HUES48 (cell line): ENCODE measurements at regions not wholly inside any gene's neighbourhood (a gene's known extent, or its start where the extent isn't known, plus 50 kb on each side); places are given as distances from the start of the nearest gene placed in this dataset.

ENCODE experiments used
- H3K27ac ChIP-seq: one replicate; pipeline ENCODE4 v1.7.0; 2013; ENCODE audit warnings: low read depth, low read length, inconsistent platforms
- H3K27me3 ChIP-seq: 2 replicates; pipeline ENCODE4 v1.6.1; 2013; ENCODE audit warnings: mild to moderate bottlenecking, low read length; ENCODE audit not compliant: control insufficient read depth, insufficient read depth
- H3K36me3 ChIP-seq: 2 replicates; pipeline ENCODE4 v1.6.1; 2013; ENCODE audit warnings: low read length; ENCODE audit not compliant: control insufficient read depth, insufficient read depth
- H3K4me1 ChIP-seq: 2 replicates; pipeline ENCODE4 v1.6.1; 2013; ENCODE audit warnings: mild to moderate bottlenecking, low read length; ENCODE audit not compliant: control insufficient read depth, insufficient read depth
- H3K4me3 ChIP-seq: 2 replicates; pipeline ENCODE4 v1.5.1; 2013; ENCODE audit warnings: mild to moderate bottlenecking, low read depth, low read length
- H3K9ac ChIP-seq: 2 replicates; pipeline ENCODE4 v1.6.1; 2013; ENCODE audit warnings: mild to moderate bottlenecking, low read depth, low read length, moderate library complexity
- H3K9me3 ChIP-seq: 2 replicates; pipeline ENCODE4 v1.6.1; 2013; ENCODE audit warnings: low read length; ENCODE audit not compliant: control insufficient read depth, insufficient read depth

DNA sequence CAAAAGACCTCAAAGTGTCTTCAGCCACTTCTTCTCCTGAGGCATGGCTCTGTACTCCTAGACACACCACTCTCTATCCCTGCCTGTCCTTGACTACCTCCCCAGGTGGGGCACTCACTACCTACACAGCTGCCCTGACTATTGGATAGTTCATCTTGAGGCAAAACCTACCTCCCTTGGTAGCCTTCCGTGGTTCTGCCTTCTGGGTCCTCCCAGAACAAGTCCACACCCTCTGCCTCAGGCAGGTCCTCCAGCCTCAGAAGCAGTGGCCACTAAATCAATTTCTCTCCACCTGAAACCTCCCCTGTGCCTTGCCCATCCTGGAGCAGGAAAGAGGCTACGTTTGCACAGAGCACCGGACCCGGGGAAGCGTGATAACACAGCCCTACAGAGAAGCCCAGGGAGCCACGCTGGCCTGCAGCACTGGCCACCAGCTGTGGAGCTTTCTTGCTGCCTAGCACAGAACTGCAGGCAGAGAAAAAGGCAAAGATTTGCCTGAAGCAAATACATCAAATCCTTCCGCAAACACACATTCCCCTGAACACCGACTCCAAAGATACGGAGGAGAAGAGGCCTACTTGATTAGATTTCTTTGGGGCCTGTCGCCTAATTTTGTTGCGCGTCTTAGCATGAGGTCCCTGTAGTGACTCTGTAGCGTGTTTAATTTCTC lies 141.8 kb downstream of the C9orf50 start:
- Histone ChIP-seq H3K9me3 (no peaks in the 10 kb centered on the region), H3K27me3 (peaks cover 31% of the 10 kb centered on the region), H3K9ac (no peak overlapping the region), H3K4me1 (peaks cover 12% of the 10 kb centered on the region), H3K4me3 (no peak overlapping the region), H3K27ac (peak overlapping the region; percentile 2), H3K36me3 (no peaks in the 10 kb centered on the region)

DNA sequence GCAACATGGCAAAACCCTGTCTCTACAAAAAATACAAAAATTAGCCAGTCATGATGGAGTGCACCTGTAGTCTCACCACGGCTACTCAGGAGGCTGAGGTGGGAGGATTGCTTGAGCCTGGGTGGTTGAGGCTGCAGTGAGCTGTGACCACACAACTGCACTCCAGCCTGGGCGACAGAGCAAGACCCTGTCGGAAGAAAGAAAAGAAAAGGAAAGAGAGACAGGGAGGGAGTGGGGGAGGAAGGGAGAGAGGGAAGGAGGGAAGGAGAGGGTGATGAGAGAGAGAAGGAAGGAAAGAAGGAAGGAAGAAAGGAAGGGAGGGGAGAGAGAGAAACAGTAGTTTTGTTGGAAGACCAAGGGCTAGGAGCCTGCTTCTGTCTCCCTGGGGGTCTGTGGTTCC lies 142.4 kb downstream of the C9orf50 start:
- Histone ChIP-seq H3K9ac (no peak overlapping the region), H3K36me3 (no peaks in the 10 kb centered on the region), H3K27ac (no peak overlapping the region), H3K4me1 (peaks cover 6% of the 10 kb centered on the region; the same call in 1 of the 2 replicates), H3K9me3 (no peaks in the 10 kb centered on the region), H3K27me3 (peaks cover 25% of the 10 kb centered on the region), H3K4me3 (no peak overlapping the region)

DNA sequence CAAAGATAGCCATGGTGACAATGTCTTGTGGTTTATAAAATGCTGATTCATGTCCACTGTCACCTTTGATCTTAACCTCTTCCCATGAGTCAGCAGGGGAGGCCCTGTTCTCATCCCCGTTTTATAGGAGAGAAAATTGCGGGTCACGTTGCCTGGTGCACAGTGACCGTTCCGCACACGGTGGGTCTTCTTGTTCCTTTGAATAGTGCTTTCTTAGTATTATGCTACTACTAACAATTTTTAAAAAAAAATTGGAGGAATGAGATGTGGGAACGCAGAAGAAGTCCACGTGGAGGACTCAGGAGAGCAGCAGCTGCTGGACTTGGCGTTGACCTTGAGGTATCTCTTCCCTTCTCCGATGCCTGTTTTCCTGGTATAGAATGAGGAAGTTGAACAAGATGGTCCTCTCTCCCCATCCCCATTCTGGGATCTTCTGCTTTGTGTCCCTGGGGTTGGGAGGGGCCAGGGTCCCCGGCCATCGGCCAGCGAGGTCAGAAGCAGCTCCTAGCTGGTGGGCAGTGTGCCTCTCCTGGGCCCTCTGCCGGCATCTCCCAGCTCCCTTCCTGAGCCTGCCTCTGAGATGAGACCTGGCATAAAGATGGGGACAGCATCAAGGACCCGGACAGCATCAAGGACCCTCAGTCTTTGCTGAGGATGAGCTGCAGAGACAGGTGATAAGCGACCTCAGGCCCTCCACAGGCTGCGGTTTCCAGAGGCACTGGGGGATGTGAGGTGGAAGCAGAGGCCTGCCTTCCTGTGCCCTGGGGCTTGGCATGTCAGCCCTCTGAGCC lies 143.9 kb downstream of the C9orf50 start:
- Histone ChIP-seq H3K27me3 (peaks cover 16% of the 10 kb centered on the region), H3K9me3 (no peaks in the 10 kb centered on the region), H3K4me3 (no peak overlapping the region), H3K4me1 (peaks cover 7% of the 10 kb centered on the region; the same call in 1 of the 2 replicates), H3K27ac (no peak overlapping the region), H3K9ac (no peak overlapping the region), H3K36me3 (no peaks in the 10 kb centered on the region)

DNA sequence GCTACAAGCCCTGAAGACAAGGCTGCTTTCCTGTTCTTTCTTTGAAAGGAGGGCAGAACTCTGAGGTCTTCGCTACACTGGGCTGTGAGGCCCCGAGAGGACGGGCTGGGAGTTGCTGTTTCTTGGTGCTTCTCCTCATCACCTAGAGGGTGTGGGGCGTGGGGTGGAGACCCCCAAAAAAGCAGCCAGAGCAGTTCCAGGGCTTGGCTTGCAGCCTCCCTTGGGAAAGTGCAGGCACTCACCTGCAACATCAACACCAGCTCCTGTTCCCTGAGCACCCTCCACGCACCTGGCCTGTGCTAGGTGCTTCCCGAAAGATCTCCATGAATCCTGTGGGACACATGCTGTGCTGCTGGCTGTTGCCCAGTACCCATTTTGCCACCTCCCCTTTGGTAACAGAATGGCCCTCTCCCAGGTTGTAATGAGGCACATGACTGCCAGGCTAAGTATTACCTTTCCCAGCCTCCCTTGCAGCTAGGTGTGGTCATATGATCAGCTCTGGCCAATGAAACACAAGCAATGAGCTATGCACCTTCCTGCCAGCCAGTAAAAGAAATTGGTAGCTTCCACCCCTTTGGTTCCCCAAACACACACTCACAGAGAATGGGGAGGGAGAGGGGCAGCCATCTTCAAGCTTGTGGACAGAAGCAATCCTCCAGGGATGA lies 146.0 kb downstream of the C9orf50 start:
- Histone ChIP-seq H3K36me3 (no peaks in the 10 kb centered on the region), H3K4me3 (no peak overlapping the region), H3K9me3 (no peaks in the 10 kb centered on the region), H3K27ac (no peak overlapping the region), H3K27me3 (no peaks in the 10 kb centered on the region; the same call in 1 of the 2 replicates), H3K9ac (no peak overlapping the region), H3K4me1 (peaks cover 6% of the 10 kb centered on the region; the same call in 1 of the 2 replicates)

DNA sequence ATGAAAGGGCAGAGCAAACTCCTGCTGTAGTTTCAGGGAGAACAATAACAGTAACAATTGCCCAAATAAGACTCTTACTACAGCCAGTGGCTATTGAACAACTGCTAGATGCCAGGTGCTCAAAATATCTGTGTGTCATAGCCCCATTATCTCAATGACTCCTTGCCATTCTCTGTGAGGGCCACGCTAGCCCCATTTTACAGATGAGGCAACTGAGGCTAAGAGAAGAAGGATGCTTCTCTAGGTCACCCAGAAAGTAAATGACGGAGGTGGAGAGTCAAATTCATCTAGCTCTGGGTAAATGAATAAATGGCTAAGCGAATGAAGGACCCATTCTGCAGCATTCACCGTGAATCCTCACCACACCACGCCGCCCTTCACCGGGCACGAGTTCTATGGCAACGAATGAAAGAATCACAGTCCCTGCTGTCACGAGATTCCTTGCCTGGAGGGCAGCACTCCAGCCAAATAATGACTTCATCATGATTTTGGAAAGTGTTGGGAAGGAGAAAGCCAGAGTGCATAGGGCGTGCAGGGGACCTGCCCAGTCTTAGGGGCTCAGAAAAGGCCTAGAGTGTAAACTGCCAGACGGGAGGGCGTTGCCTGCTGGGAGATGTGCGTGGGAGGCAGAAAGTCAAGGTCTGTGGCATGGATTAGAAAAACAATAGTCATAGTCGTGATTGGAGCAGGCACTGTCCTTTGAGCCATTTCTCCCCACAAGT lies 147.2 kb downstream of the C9orf50 start:
- no peaks in the 10 kb centered on the region for H3K36me3 ChIP-seq
- no peaks in the 10 kb centered on the region; the same call in 1 of the 2 replicates for H3K27me3 ChIP-seq
- H3K9ac ChIP-seq: no peak overlapping the region
- H3K4me1 ChIP-seq: peaks cover 12% of the 10 kb centered on the region; the same call in 1 of the 2 replicates
- H3K4me3 ChIP-seq: no peak overlapping the region
- H3K27ac ChIP-seq: no peak overlapping the region
- H3K9me3 ChIP-seq: no peaks in the 10 kb centered on the region

DNA sequence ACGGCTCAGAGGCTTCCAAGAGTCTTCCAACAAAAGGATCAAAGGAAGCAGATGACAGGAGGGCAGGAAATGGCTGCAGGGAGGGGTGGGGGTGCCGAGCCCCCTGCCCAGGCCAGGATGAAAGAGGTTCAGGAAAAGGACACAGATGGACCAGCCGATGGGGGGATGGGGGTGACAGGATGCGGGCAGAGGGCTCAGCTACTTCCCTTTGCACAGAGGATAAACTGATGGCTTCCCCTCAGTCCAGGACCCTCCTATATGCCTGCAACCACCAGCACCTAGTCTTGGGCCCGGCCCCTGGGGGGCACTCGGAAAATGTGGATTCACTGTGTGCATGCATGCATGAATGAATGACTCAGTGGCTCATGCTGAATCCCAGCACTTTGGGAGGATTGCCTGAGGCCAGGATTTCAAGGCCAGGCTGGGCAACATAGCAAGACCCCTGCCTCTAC lies 148.2 kb downstream of the C9orf50 start:
- Histone ChIP-seq H3K27me3 (no peaks in the 10 kb centered on the region; the same call in 1 of the 2 replicates), H3K4me1 (peaks cover 12% of the 10 kb centered on the region; the same call in 1 of the 2 replicates), H3K4me3 (no peak overlapping the region), H3K9me3 (no peaks in the 10 kb centered on the region), H3K36me3 (no peaks in the 10 kb centered on the region), H3K9ac (no peak overlapping the region), H3K27ac (no peak overlapping the region)

DNA sequence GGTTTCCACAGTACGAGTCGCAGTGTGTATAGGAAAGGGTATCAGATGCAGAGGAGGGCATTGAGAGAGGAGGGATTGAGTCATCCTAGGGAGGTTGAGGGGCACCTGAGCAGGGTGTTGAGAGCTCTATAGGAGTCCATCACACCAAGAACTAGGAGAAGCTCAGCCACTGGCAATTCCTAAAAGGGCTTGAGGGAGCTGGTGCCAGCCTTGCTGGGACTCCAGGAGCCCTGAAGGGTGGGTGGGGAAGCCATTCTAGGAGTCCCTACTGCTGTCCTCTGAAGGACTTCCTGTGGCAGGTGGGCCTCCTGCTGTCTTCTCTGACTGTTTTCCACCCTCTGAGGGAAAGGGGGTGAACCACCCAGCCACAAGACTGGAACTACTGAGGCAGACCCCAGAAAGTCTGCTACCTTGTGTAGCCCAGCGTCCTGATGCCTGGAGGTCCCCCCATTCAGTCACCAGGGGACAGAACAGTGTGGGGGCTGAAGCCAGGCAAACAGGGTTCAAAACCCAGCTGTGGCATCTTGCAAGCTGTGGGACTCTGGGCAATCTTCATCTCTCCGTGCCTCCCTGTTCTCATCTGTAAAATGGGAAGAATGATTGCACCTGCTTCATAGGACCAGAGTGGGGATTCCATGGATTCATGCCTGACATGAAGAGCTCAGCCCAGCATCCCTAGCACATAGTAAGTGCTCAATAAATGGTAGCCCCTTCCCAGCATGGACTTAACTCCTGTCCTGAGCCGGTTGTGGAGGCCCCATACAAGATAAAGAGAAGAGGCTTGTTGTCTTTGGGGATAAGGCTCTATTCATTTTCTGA lies 149.5 kb downstream of the C9orf50 start:
- no peak overlapping the region for H3K9ac ChIP-seq
- H3K4me1 ChIP-seq: peaks cover 12% of the 10 kb centered on the region; the same call in 1 of the 2 replicates
- no peaks in the 10 kb centered on the region; the same call in 1 of the 2 replicates for H3K27me3 ChIP-seq
- H3K4me3 ChIP-seq: no peak overlapping the region
- H3K36me3 ChIP-seq: no peaks in the 10 kb centered on the region
- H3K27ac ChIP-seq: no peak overlapping the region
- H3K9me3 ChIP-seq: no peaks in the 10 kb centered on the region

DNA sequence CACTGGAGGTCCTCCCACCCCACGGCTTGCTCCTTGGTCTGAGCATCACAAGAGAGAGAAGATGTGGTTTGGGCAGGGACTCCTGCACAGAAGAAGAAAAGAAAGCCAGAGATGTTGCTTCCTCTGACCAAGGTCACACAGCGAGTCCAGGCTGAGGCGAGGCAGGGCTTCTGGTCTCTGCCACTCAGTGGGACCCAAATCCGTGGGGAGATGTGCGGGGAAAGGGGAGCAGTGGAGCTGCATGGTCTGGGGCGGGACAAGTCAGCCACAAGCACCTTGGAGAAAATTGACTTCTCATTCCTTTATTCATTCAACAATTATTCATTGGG lies 150.9 kb downstream of the C9orf50 start:
- no peak overlapping the region for H3K27ac ChIP-seq
- H3K9me3 ChIP-seq: no peaks in the 10 kb centered on the region
- H3K9ac ChIP-seq: no peak overlapping the region
- no peaks in the 10 kb centered on the region for H3K36me3 ChIP-seq
- no peak overlapping the region for H3K4me3 ChIP-seq
- H3K27me3 ChIP-seq: no peaks in the 10 kb centered on the region; the same call in 1 of the 2 replicates
- H3K4me1 ChIP-seq: peaks cover 12% of the 10 kb centered on the region; the same call in 1 of the 2 replicates

DNA sequence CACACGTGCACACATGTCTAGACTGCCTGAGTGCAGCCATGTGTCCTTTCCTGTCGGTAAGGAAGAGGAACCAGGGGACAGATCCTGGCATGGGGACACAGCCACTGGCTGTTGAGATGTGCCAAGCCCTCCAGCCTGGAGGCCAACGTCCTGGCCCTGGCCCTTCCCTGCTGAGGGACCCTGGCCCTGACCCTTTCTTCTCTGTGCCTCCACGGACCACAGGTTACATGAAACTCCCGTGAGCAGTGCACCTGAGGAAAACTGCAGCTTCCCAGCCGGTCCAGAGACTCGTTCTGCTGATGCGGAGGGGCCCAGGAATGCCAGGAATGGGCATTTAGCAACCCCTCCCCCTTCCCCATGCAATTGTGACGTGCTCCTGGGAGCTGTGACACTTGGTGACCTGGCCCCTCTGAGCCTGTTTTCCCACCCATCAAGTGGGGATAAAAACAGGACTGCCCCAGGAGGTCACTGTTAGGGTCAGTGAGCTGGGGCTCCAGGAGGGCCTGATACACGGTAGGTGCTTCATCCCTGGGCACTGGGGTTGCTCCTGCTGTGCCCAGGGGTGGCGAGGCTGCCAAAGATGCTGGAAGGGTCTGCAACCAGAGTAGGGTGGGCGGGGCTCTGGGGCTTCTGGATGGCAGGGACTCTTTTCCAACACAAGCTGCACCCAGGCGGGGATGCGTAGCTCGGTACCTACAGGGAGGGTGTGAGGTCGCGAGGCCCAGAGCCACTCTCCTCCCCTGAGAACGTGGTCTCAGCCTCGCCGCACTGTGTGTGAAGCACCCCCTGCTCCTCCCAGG lies 151.5 kb downstream of the C9orf50 start:
- no peaks in the 10 kb centered on the region; the same call in 1 of the 2 replicates for H3K27me3 ChIP-seq
- no peak overlapping the region for H3K4me3 ChIP-seq
- H3K36me3 ChIP-seq: no peaks in the 10 kb centered on the region
- no peaks in the 10 kb centered on the region for H3K9me3 ChIP-seq
- no peak overlapping the region for H3K27ac ChIP-seq
- H3K9ac ChIP-seq: no peak overlapping the region
- peaks cover 12% of the 10 kb centered on the region; the same call in 1 of the 2 replicates for H3K4me1 ChIP-seq
